ENCODE measurements at regions not wholly inside any gene's neighbourhood (a gene's known extent, or its start where the extent isn't known, plus 50 kb on each side); places are given as distances from the start of the nearest gene placed in this dataset.

GRCh38 chr18:78726326-78727056, 253.1 kb upstream of the SALL3 start:
- no peak for DNase-seq

- DNase-seq, result no peak
These were observed 252.4 kb upstream of the SALL3 start for GRCh38 chr18:78727057-78727739.

GRCh38 chr18:78727877-78728783, 251.5 kb upstream of the SALL3 start:
- DNase-seq, result no peak

GRCh38 chr18:78728784-78729467, 250.7 kb upstream of the SALL3 start:
- DNase-seq, result no peak

GRCh38 chr18:78730546-78730945, 249.1 kb upstream of the SALL3 start:
- no peak for DNase-seq

GRCh38 chr18:78731016-78731397, 248.6 kb upstream of the SALL3 start:
- no peak for DNase-seq

- DNase-seq, result no peak
These were observed 248.1 kb upstream of the SALL3 start for GRCh38 chr18:78731398-78732032.

- no peak for DNase-seq
These were observed 247.1 kb upstream of the SALL3 start for GRCh38 chr18:78732273-78733210.

GRCh38 chr18:78733762-78734613, 245.6 kb upstream of the SALL3 start:
- DNase-seq, result no peak

GRCh38 chr18:78734614-78734945, 245.0 kb upstream of the SALL3 start:
- DNase-seq, result no peak

- DNase-seq, result no peak
These were observed 244.2 kb upstream of the SALL3 start for GRCh38 chr18:78735131-78736014.

- DNase-seq, result no peak
These were observed 243.5 kb upstream of the SALL3 start for GRCh38 chr18:78736015-78736690.

- no peak for DNase-seq
These were observed 242.4 kb upstream of the SALL3 start for GRCh38 chr18:78737006-78737915.

GRCh38 chr18:78738076-78738690, 241.4 kb upstream of the SALL3 start:
- DNase-seq, result no peak

- DNase-seq, result no peak
These were observed 240.5 kb upstream of the SALL3 start for GRCh38 chr18:78739115-78739514.

GRCh38 chr18:78739882-78740677, 239.5 kb upstream of the SALL3 start:
- DNase-seq, result no peak

Data from activated CD4-positive, alpha-beta T cell treated with anti-CD3 and anti-CD28 coated beads for 48 hours (primary cell).